Loucy (cell line): ENCODE measurements at regions not wholly inside any gene's neighbourhood (a gene's known extent, or its start where the extent isn't known, plus 50 kb on each side); places are given as distances from the start of the nearest gene placed in this dataset.
"Not testable (repeated sequence)": the region's sequence is repeated elsewhere in the genome, so short reads cannot be mapped to it uniquely, and the experiment has no call there.

Experiments used
- H2AFZ ChIP-seq: fragments of 200-600 bp; sonication (generic); 2 replicates; pipeline ENCODE4 v1.6.0; 2016; ENCODE audit warnings: antibody characterized with exemption, mild to moderate bottlenecking, low read length, moderate library complexity
- H3F3A ChIP-seq: fragments of 200-600 bp; 2 replicates; pipeline ENCODE4 v1.6.0; 2016; ENCODE audit warnings: antibody characterized with exemption, low read depth, mild to moderate bottlenecking
- H3K27me3 ChIP-seq: fragments of 200-600 bp; sonication (generic); 2 replicates; pipeline ENCODE4 v1.6.1; 2014; ENCODE audit warnings: low read length, mild to moderate bottlenecking; ENCODE audit not compliant: insufficient read depth, poor library complexity, severe bottlenecking
- H3K36me3 ChIP-seq: fragments of 200-600 bp; sonication (generic); 2 replicates; pipeline ENCODE4 v1.6.1; 2016; ENCODE audit warnings: low read length; ENCODE audit not compliant: insufficient read depth
- H3K4me1 ChIP-seq: fragments of 200-600 bp; sonication (generic); 2 replicates; pipeline ENCODE4 v1.5.1; 2014; ENCODE audit warnings: low read length, mild to moderate bottlenecking; ENCODE audit not compliant: insufficient read depth, poor library complexity, severe bottlenecking
- H3K4me2 ChIP-seq: fragments of 200-600 bp; sonication (generic); 2 replicates; pipeline ENCODE4 v1.6.0; 2014; ENCODE audit warnings: antibody characterized with exemption, low read length, low read depth, mild to moderate bottlenecking; ENCODE audit not compliant: poor library complexity, severe bottlenecking
- H3K4me3 ChIP-seq: fragments of 200-600 bp; sonication (generic); 2 replicates; pipeline ENCODE4 v1.5.1; 2014; ENCODE audit warnings: low read length, mild to moderate bottlenecking, mixed read lengths; ENCODE audit not compliant: poor library complexity, severe bottlenecking
- H3K79me2 ChIP-seq: fragments of 200-600 bp; sonication (generic); 2 replicates; pipeline ENCODE4 v1.6.1; 2014; ENCODE audit warnings: low read length; ENCODE audit not compliant: insufficient read depth
- H3K9ac ChIP-seq: fragments of 200-600 bp; sonication (generic); 2 replicates; pipeline ENCODE4 v1.6.0; 2014; ENCODE audit warnings: mild to moderate bottlenecking, low read depth, low read length, moderate library complexity; ENCODE audit not compliant: poor library complexity, severe bottlenecking
- H3K9me2 ChIP-seq: fragments of 200-600 bp; sonication (generic); replicated peaks from 2 replicates; pipeline ENCODE4 v1.6.1; 2016; ENCODE audit warnings: low read depth, low read length, mixed read lengths
- H3K9me3 ChIP-seq: fragments of 200-600 bp; sonication (generic); 2 replicates; pipeline ENCODE4 v1.6.1; 2014; ENCODE audit warnings: mild to moderate bottlenecking, antibody characterized with exemption, low read length, low read depth; ENCODE audit not compliant: insufficient read depth
- H4K20me1 ChIP-seq: fragments of 200-600 bp; sonication (generic); 2 replicates; pipeline ENCODE4 v1.6.0; 2014; ENCODE audit warnings: antibody characterized with exemption, low read length, mild to moderate bottlenecking; ENCODE audit not compliant: insufficient read depth, poor library complexity, severe bottlenecking
- EZH2phosphoT487 ChIP-seq: fragments of 200-600 bp; IDR thresholded peaks from 2 replicates; pipeline ENCODE4 v1.6.1; 2018; ENCODE audit warnings: antibody characterized with exemption, mild to moderate bottlenecking, moderate library complexity, borderline replicate concordance
- TF ChIP-seq, protein P1 (sequence below): fragments of 200-600 bp; sonication (generic); conservative IDR thresholded peaks from 2 replicates; pipeline ENCODE4 v1.5.1; 2014; ENCODE audit warnings: mild to moderate bottlenecking, antibody characterized with exemption, low read length

DNA sequence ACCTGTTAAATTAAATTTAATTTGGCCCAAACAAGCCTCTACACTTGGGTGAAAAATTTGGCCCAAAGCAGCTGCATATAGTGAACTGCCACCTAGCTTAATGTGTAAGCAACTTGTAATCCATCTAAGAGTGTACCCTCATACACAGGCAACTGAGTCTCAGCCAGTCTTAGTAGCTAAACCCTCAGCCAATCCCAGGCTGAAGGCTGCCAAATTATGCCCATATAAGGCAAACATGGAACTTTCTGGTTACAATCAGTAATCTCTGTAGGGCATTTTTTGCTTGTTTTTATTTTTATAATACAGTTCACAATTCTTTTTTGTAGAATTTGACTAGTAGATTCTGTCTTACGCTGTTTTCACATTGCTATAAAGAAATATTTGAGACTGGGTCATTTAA is 958.7 kb downstream of the FSCB start:
- H3K4me3 ChIP-seq, result no peak overlapping the region
- no peaks in the 10 kb centered on the region for H3F3A ChIP-seq
- H3K9ac ChIP-seq, result no peak overlapping the region
- no peaks in the 10 kb centered on the region for H4K20me1 ChIP-seq
- no peaks in the 10 kb centered on the region for H3K79me2 ChIP-seq
- no peaks in the 10 kb centered on the region for H3K4me1 ChIP-seq
- H3K9me3 ChIP-seq, result no peaks in the 10 kb centered on the region
- no peaks in the 10 kb centered on the region for H3K27me3 ChIP-seq
- H3K36me3 ChIP-seq, result no peaks in the 10 kb centered on the region
- no peak overlapping the region for H2AFZ ChIP-seq
- no peak overlapping the region for H3K4me2 ChIP-seq
- TF ChIP-seq, protein P1, sequence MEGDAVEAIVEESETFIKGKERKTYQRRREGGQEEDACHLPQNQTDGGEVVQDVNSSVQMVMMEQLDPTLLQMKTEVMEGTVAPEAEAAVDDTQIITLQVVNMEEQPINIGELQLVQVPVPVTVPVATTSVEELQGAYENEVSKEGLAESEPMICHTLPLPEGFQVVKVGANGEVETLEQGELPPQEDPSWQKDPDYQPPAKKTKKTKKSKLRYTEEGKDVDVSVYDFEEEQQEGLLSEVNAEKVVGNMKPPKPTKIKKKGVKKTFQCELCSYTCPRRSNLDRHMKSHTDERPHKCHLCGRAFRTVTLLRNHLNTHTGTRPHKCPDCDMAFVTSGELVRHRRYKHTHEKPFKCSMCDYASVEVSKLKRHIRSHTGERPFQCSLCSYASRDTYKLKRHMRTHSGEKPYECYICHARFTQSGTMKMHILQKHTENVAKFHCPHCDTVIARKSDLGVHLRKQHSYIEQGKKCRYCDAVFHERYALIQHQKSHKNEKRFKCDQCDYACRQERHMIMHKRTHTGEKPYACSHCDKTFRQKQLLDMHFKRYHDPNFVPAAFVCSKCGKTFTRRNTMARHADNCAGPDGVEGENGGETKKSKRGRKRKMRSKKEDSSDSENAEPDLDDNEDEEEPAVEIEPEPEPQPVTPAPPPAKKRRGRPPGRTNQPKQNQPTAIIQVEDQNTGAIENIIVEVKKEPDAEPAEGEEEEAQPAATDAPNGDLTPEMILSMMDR, result no peak
- TF ChIP-seq EZH2phosphoT487, result no peak
- H3K9me2 ChIP-seq, result no peaks in the 10 kb centered on the region

DNA sequence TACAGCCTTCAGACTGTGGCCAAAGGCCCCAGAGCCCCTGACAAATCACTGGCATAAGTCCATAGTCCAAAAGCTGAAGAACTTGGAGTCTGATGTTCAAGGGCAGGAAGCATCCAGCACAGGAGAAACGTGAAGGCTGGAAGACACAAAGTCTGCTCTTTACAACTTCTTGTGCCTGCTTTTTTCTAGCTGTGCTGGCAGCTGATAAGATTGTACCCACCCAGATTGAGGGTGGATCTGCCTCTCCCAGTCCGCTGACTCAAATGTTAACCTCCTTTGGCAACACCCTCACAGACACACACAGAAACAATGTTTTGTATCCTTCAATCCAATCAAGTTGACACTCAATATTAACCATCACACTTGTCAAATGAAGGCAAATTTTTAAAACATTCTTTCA is 959.5 kb downstream of the FSCB start:
- H3K9ac ChIP-seq, H3F3A ChIP-seq, H3K4me3 ChIP-seq, H3K79me2 ChIP-seq, H3K4me2 ChIP-seq, H4K20me1 ChIP-seq, H3K9me2 ChIP-seq, H3K9me3 ChIP-seq, H3K4me1 ChIP-seq, H3K27me3 ChIP-seq, H2AFZ ChIP-seq, H3K36me3 ChIP-seq: not testable (repeated sequence)

DNA sequence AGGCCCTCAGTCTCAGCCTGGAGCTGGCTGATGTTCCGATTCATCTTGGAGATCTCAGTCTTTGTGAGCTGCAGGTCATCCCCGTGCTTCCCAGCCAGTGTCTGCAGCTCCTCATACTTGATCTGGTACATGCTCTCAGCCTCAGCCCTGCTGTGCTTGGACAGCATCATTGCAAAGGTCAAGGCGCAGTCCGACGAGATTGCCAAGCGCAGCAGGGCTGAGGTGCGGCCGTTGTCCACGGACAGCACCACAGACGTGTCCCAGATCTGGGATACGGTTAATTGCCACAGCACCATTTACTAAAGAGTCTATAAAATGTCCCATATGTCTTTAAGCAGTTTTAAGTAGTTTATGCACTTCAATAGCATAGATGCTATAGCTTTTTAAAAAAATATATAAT is 965.7 kb downstream of the FSCB start:
- Histone ChIP-seq H3K4me1 (no peaks in the 10 kb centered on the region), H2AFZ (no peak overlapping the region), H3K36me3 (no peaks in the 10 kb centered on the region), H3K9ac (no peak overlapping the region), H4K20me1 (no peaks in the 10 kb centered on the region), H3K9me3 (no peaks in the 10 kb centered on the region), H3K9me2 (no peaks in the 10 kb centered on the region), H3K4me2 (no peak overlapping the region), H3K79me2 (no peaks in the 10 kb centered on the region), H3K4me3 (no peak overlapping the region), H3K27me3 (no peaks in the 10 kb centered on the region), H3F3A (no peaks in the 10 kb centered on the region)
- no peak for TF ChIP-seq EZH2phosphoT487
- TF ChIP-seq, protein P1, result no peak

DNA sequence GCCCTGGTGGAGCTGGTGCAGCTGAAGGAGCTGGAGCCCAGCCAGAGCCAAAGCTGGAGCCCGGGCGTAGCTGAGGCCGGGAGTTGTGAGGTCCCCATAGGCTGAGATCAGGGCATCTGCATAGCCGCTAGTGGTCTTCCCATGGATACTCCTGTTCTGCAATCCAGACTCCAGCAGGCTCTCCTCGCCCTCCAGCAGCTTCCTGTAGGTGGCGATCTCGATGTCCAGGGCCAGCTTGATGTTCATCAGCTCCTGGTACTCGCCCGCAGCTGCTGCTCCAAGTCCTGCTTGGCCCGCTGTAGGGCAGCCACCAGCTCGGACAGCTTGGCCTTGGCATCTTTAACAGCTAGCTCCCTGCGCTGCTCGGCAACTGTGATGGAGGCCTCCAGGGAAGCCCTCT is 966.1 kb downstream of the FSCB start:
- Histone ChIP-seq H3K9me2 (no peaks in the 10 kb centered on the region), H3K27me3 (no peaks in the 10 kb centered on the region), H2AFZ (no peak overlapping the region), H3K9me3 (no peaks in the 10 kb centered on the region), H4K20me1 (no peaks in the 10 kb centered on the region), H3K9ac (no peak overlapping the region), H3K4me2 (no peak overlapping the region), H3K4me1 (no peaks in the 10 kb centered on the region), H3K79me2 (no peaks in the 10 kb centered on the region), H3K4me3 (no peak overlapping the region), H3K36me3 (no peaks in the 10 kb centered on the region), H3F3A (no peaks in the 10 kb centered on the region)
- TF ChIP-seq, protein P1, result peak; percentile 26
- TF ChIP-seq EZH2phosphoT487, result no peak
